KMS-11 (cell line): ENCODE measurements at regions not wholly inside any gene's neighbourhood (a gene's known extent, or its start where the extent isn't known, plus 50 kb on each side); places are given as distances from the start of the nearest gene placed in this dataset.

ENCODE experiments used
- H2AFZ ChIP-seq: fragments of 200-600 bp; sonication (generic); 2 replicates; pipeline ENCODE4 v1.6.1; 2016; ENCODE audit warnings: antibody characterized with exemption, mixed run types, low read depth
- H3K27ac ChIP-seq: fragments of 200-600 bp; sonication (generic); 2 replicates; pipeline ENCODE4 v1.6.1; 2016; ENCODE audit warnings: mild to moderate bottlenecking, mixed run types
- H3K27me3 ChIP-seq: fragments of 200-600 bp; sonication (generic); 2 replicates; pipeline ENCODE4 v1.6.1; 2017; ENCODE audit warnings: mild to moderate bottlenecking, low read depth, mixed run types, moderate library complexity; ENCODE audit not compliant: insufficient read depth
- H3K36me3 ChIP-seq: fragments of 200-600 bp; sonication (generic); 2 replicates; pipeline ENCODE4 v1.6.1; 2017; ENCODE audit warnings: mild to moderate bottlenecking, mixed run types; ENCODE audit not compliant: insufficient read depth
- H3K4me1 ChIP-seq: fragments of 200-600 bp; sonication (generic); 2 replicates; pipeline ENCODE4 v1.6.1; 2016; ENCODE audit warnings: mild to moderate bottlenecking, low read depth, mixed run types; ENCODE audit not compliant: poor library complexity, severe bottlenecking
- H3K4me2 ChIP-seq: fragments of 200-600 bp; sonication (generic); 2 replicates; pipeline ENCODE4 v1.7.0; 2016; ENCODE audit warnings: mild to moderate bottlenecking, mixed run types
- H3K4me3 ChIP-seq: fragments of 200-600 bp; sonication (generic); IDR thresholded peaks from 2 replicates; pipeline ENCODE4 v1.6.1; 2017; ENCODE audit warnings: low read depth, low read length, mixed read lengths; ENCODE audit not compliant: insufficient read depth
- H3K79me2 ChIP-seq: fragments of 200-600 bp; sonication (generic); 2 replicates; pipeline ENCODE4 v1.6.1; 2016; ENCODE audit warnings: low read depth, mixed run types; ENCODE audit not compliant: insufficient read depth
- H3K9ac ChIP-seq: fragments of 200-600 bp; sonication (generic); 2 replicates; pipeline ENCODE4 v1.6.1; 2016; ENCODE audit warnings: mild to moderate bottlenecking, mixed run types
- H4K20me1 ChIP-seq: fragments of 200-600 bp; sonication (generic); 2 replicates; pipeline ENCODE4 v1.6.1; 2016; ENCODE audit warnings: mild to moderate bottlenecking, mixed run types; ENCODE audit not compliant: insufficient read depth
- TF ChIP-seq, protein P1 (sequence below): fragments of 200-600 bp; sonication (generic); conservative IDR thresholded peaks from 2 replicates; pipeline ENCODE4 v1.6.1; 2017; ENCODE audit warnings: low read depth, mild to moderate bottlenecking, antibody characterized with exemption, low read length, moderate library complexity, mixed read lengths

DNA sequence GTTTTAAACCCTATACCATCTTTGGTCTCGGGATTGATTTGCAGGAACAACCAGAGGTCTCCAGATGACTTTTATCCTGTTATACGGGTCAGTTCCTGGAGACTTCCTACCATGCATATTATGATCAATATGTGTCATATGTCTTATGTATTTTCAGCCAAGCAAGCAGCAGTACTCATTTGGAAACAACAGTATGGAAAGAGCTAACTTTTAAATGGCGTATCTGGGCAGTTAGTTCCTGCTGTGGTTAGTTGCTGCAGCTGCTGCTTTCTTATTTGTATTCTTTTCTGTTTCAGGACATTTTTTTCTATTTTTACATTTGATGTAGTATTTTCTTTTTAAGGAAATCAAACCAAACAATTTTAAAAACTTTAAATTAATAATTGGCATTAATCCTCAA lies 207.5 kb downstream of the MANEA start:
- TF ChIP-seq, protein P1, sequence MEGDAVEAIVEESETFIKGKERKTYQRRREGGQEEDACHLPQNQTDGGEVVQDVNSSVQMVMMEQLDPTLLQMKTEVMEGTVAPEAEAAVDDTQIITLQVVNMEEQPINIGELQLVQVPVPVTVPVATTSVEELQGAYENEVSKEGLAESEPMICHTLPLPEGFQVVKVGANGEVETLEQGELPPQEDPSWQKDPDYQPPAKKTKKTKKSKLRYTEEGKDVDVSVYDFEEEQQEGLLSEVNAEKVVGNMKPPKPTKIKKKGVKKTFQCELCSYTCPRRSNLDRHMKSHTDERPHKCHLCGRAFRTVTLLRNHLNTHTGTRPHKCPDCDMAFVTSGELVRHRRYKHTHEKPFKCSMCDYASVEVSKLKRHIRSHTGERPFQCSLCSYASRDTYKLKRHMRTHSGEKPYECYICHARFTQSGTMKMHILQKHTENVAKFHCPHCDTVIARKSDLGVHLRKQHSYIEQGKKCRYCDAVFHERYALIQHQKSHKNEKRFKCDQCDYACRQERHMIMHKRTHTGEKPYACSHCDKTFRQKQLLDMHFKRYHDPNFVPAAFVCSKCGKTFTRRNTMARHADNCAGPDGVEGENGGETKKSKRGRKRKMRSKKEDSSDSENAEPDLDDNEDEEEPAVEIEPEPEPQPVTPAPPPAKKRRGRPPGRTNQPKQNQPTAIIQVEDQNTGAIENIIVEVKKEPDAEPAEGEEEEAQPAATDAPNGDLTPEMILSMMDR, result no peak
- Histone ChIP-seq H3K4me1 (peaks cover 56% of the 10 kb centered on the region), H3K4me3 (no peak overlapping the region), H3K4me2 (peak overlapping the region; percentile 86), H3K79me2 (no peaks in the 10 kb centered on the region), H3K9ac (peak overlapping the region; percentile 49), H3K27ac (peak overlapping the region; percentile 93), H3K27me3 (no peaks in the 10 kb centered on the region), H3K36me3 (no peaks in the 10 kb centered on the region), H4K20me1 (no peaks in the 10 kb centered on the region), H2AFZ (no peak overlapping the region; the same call in 1 of the 2 replicates)

DNA sequence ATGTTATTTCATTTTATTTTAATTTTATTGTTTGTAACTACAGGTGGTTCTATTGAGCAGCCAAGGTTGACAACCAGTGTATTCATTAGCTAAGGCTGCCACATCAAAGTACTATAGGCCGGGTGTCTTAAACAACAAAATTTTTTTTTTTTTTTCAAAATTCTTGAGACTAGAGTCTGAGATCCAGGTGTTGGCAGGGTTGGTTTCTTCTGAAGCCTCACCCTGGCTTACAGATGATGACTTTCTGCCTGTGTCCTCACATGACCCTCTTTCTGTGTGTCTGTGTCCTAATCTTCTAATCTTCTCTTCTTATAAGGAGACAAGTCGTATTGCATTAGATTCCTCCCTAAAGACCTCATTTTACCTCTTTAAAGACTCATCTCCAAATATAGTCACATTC lies 208.4 kb downstream of the MANEA start:
- Histone ChIP-seq H3K4me1 (peaks cover 56% of the 10 kb centered on the region), H3K27ac (peak overlapping the region; percentile 93)

DNA sequence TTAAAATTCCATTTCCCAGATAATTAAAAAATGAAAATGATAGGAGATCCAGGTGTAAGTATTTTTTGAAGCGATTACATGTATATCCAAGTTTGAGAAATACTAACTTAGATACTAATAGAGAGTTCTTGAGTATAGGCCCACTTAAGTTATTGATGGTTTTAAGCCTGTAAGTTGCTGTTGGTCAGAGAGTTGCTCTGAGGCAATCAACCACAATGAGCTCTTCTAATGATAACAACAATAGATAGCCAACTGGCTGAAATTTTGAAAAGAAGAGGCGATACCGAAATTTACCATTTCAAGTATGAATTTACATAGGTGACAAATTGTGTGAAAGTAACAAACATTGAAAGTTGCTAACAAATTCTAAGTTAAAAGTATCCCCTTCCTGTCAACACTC lies 209.5 kb downstream of the MANEA start:
- Histone ChIP-seq H2AFZ (peak overlapping the region; percentile 52; the same call in 1 of the 2 replicates), H3K4me2 (peak overlapping the region; percentile 86), H3K9ac (peak overlapping the region; percentile 42; the same call in 1 of the 2 replicates), H3K36me3 (no peaks in the 10 kb centered on the region), H3K4me1 (peaks cover 56% of the 10 kb centered on the region), H3K79me2 (no peaks in the 10 kb centered on the region), H4K20me1 (no peaks in the 10 kb centered on the region), H3K4me3 (no peak overlapping the region), H3K27ac (peak overlapping the region; percentile 93), H3K27me3 (no peaks in the 10 kb centered on the region)
- TF ChIP-seq, protein P1, result no peak

More for the DNA sequence above, 208.4 kb downstream of the MANEA start:
- H3K9ac ChIP-seq, result peak overlapping the region; percentile 49
- TF ChIP-seq, protein P1, result no peak
- no peaks in the 10 kb centered on the region for H3K36me3 ChIP-seq
- no peaks in the 10 kb centered on the region for H3K79me2 ChIP-seq
- H3K4me3 ChIP-seq, result no peak overlapping the region
- 0 out of 2 replicates have a peak overlapping the region, but pooled peaks have one; percentile 21 for H2AFZ ChIP-seq
- peak overlapping the region; percentile 86 for H3K4me2 ChIP-seq
- no peaks in the 10 kb centered on the region for H4K20me1 ChIP-seq
- no peaks in the 10 kb centered on the region for H3K27me3 ChIP-seq

DNA sequence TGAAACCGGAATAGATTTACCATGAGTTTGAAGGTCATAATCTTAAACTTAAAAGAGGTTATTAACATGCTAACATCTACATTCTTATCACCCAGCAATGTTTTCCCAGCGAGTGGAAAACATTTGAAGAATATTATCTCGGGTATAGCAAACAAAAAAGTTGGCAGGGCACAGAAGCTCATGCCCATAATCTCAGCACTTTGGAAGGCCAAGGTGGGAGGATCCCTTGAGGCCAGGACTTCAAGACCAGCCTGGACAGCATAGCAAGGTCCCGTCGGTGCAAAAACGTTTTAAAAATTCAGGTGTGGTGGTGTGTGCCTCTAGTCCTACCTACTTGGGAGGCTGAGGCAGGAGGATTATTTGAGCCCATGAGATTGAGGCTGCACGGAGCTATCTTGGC lies 213.5 kb downstream of the MANEA start:
- Histone ChIP-seq H3K79me2 (no peaks in the 10 kb centered on the region), H3K4me2 (no peak overlapping the region), H3K36me3 (no peaks in the 10 kb centered on the region), H3K4me1 (peaks cover 25% of the 10 kb centered on the region), H2AFZ (no peak overlapping the region), H3K9ac (no peak overlapping the region), H3K27ac (no peak overlapping the region), H3K4me3 (no peak overlapping the region), H4K20me1 (no peaks in the 10 kb centered on the region), H3K27me3 (no peaks in the 10 kb centered on the region)
- TF ChIP-seq, protein P1, result no peak
